ENCODE measurements at regions not wholly inside any gene's neighbourhood (a gene's known extent, or its start where the extent isn't known, plus 50 kb on each side); places are given as distances from the start of the nearest gene placed in this dataset.

DNA sequence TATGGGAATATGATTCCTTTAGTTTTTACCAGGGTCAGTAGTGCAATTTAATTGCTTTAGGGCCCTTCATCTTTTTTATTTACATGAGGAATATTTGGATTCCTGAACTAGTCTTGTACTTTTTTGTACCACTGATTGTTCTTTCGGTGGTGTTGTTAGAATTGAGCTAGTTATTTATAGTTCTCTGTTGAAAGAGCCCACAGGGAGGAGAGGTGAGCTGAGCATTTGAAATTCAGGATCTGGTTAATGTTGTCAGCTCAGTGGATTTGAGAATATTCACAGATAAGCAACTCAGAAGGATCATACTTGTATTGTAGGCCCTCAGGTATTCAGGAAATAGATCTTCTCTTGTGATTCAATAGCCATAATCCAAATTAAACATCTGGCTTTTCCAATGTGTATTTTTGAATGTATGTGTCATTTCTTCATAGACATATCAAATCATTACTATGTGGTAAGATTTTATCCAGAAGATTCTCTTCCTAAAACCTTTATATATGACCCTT, 613.2 kb downstream of the ISL1 start:
- Histone ChIP-seq H3K27me3 (replicated peaks; ENCODE audit: insufficient read depth, low read depth, low read length, poor library complexity) (no peaks in the 10 kb centered on the region), H3K27ac (ENCODE audit: low read depth, low read length, poor library complexity, severe bottlenecking) (no peak overlapping the region), H3K9me3 (ENCODE audit: low read depth, low read length, poor library complexity, severe bottlenecking) (no peaks in the 10 kb centered on the region), H3K4me1 (ENCODE audit: insufficient read depth, low read length, poor library complexity, severe bottlenecking) (no peaks in the 10 kb centered on the region), H3K36me3 (ENCODE audit: insufficient read depth, low read length, poor library complexity, severe bottlenecking) (no peaks in the 10 kb centered on the region), H3K4me3 (ENCODE audit: low read depth, low read length, poor library complexity, severe bottlenecking) (no peak overlapping the region)
- DNase-seq (ENCODE audit: low spot score), result no peak
- TF ChIP-seq, protein P1, sequence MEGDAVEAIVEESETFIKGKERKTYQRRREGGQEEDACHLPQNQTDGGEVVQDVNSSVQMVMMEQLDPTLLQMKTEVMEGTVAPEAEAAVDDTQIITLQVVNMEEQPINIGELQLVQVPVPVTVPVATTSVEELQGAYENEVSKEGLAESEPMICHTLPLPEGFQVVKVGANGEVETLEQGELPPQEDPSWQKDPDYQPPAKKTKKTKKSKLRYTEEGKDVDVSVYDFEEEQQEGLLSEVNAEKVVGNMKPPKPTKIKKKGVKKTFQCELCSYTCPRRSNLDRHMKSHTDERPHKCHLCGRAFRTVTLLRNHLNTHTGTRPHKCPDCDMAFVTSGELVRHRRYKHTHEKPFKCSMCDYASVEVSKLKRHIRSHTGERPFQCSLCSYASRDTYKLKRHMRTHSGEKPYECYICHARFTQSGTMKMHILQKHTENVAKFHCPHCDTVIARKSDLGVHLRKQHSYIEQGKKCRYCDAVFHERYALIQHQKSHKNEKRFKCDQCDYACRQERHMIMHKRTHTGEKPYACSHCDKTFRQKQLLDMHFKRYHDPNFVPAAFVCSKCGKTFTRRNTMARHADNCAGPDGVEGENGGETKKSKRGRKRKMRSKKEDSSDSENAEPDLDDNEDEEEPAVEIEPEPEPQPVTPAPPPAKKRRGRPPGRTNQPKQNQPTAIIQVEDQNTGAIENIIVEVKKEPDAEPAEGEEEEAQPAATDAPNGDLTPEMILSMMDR (conservative IDR thresholded peaks at IDR 0.05; ENCODE audit: low read depth, low read length), result no peak
- TF ChIP-seq EZH2 (IDR thresholded peaks at IDR 0.05; ENCODE audit: borderline replicate concordance, low read depth, low read length, poor library complexity, severe bottlenecking), result no peak
- no TSS peak for BruUV-seq (replicated peaks)
- ChIA-PET POLR2A (ENCODE audit: low non-redundant PET) (no interaction called here), CTCF (no interaction called here)
- intact Hi-C loops (cut with micrococcal nuclease; ENCODE audit: unreplicated experiment), result no loop called here

DNA sequence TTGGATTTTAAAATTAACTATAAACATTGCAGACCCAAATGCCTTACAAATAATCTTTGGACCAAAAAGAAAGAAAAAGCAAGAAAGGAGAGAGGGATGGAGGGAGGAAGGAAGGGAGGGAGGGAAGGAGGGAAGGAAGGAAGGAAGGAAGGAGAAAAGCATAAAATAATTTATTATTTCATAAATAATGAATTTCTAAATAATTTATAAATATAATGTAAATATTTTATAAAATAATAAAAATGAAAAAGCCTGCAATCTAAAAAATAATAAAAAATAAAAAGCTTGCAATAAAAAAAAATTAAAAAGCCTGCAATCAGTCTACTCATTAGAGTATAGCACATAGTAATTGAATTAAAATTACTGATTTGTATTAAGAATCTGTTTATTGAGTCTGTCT, 614.3 kb downstream of the ISL1 start:
- no peak for TF ChIP-seq EZH2 (IDR thresholded peaks at IDR 0.05; ENCODE audit: borderline replicate concordance, low read depth, low read length, poor library complexity, severe bottlenecking)
- TF ChIP-seq, protein P1 (conservative IDR thresholded peaks at IDR 0.05; ENCODE audit: low read depth, low read length), result no peak
- H3K4me3 ChIP-seq (ENCODE audit: low read depth, low read length, poor library complexity, severe bottlenecking), result no peak overlapping the region
- no peaks in the 10 kb centered on the region for H3K4me1 ChIP-seq (ENCODE audit: insufficient read depth, low read length, poor library complexity, severe bottlenecking)
- no peak for DNase-seq (ENCODE audit: low spot score)
- H3K27ac ChIP-seq (ENCODE audit: low read depth, low read length, poor library complexity, severe bottlenecking), result no peak overlapping the region
- H3K9me3 ChIP-seq (ENCODE audit: low read depth, low read length, poor library complexity, severe bottlenecking), result no peaks in the 10 kb centered on the region
- H3K27me3 ChIP-seq (replicated peaks; ENCODE audit: insufficient read depth, low read depth, low read length, poor library complexity), result no peaks in the 10 kb centered on the region
- ChIA-PET CTCF (no interaction called here), POLR2A (ENCODE audit: low non-redundant PET) (no interaction called here)
- intact Hi-C loops (cut with micrococcal nuclease; ENCODE audit: unreplicated experiment), result no loop called here
- H3K36me3 ChIP-seq (ENCODE audit: insufficient read depth, low read length, poor library complexity, severe bottlenecking), result no peaks in the 10 kb centered on the region
- no TSS peak for BruUV-seq (replicated peaks)

DNA sequence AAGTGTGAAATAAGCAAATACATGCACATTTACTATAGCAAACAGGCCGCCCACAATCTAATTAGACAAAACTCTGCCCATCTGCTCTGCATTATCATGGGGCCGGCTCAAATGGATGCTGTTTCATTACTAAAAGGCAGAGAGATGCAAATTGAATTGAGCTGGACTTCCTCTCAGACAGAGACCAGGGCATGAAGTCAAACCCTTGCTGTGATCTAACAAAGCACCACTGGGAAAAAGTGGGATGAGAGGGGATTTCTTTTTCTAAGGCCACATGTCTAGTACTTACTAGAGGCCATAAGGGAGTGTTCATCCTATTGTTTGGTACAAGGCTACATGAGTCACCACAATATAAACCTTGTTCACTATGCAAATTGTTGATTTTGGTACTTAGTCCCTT, 614.7 kb downstream of the ISL1 start:
- BruUV-seq (replicated peaks), result no TSS peak
- TF ChIP-seq EZH2 (IDR thresholded peaks at IDR 0.05; ENCODE audit: borderline replicate concordance, low read depth, low read length, poor library complexity, severe bottlenecking), result no peak
- TF ChIP-seq, protein P1 (conservative IDR thresholded peaks at IDR 0.05; ENCODE audit: low read depth, low read length), result no peak
- Histone ChIP-seq H3K4me1 (ENCODE audit: insufficient read depth, low read length, poor library complexity, severe bottlenecking) (no peaks in the 10 kb centered on the region), H3K27me3 (replicated peaks; ENCODE audit: insufficient read depth, low read depth, low read length, poor library complexity) (no peaks in the 10 kb centered on the region), H3K36me3 (ENCODE audit: insufficient read depth, low read length, poor library complexity, severe bottlenecking) (no peaks in the 10 kb centered on the region), H3K27ac (ENCODE audit: low read depth, low read length, poor library complexity, severe bottlenecking) (no peak overlapping the region), H3K4me3 (ENCODE audit: low read depth, low read length, poor library complexity, severe bottlenecking) (no peak overlapping the region), H3K9me3 (ENCODE audit: low read depth, low read length, poor library complexity, severe bottlenecking) (no peaks in the 10 kb centered on the region)
- intact Hi-C loops (cut with micrococcal nuclease; ENCODE audit: unreplicated experiment), result no loop called here
- ChIA-PET POLR2A (ENCODE audit: low non-redundant PET) (no interaction called here), CTCF (interaction anchor here (0.9 kb wide), 1 partner anchor 9 kb away, joined by 3 read pairs; no protein-coding TSS in a partner anchor)
- peak; percentile 56 for DNase-seq (ENCODE audit: low spot score)

All from A673 (cell line).